PC-9 (cell line): ENCODE measurements at regions not wholly inside any gene's neighbourhood (a gene's known extent, or its start where the extent isn't known, plus 50 kb on each side); places are given as distances from the start of the nearest gene placed in this dataset.

ENCODE experiments used
- CTCF ChIP-seq: fragments of 200-600 bp; sonication (generic); conservative IDR thresholded peaks from 2 replicates; pipeline ENCODE4 v1.6.1; 2017; ENCODE audit warnings: mixed run types, antibody characterized with exemption, mild to moderate bottlenecking, moderate library complexity
- EZH2 ChIP-seq: fragments of 200-600 bp; sonication (generic); IDR thresholded peaks from 2 replicates; pipeline ENCODE4 v1.8.0; 2017; ENCODE audit warnings: antibody characterized with exemption, low read depth

- no peak for TF ChIP-seq CTCF
- no peak for TF ChIP-seq EZH2
Measured at GRCh38 chr5:166781737-166782136, 1509.7 kb upstream of the WWC1 start.
